ENCODE measurements at regions not wholly inside any gene's neighbourhood (a gene's known extent, or its start where the extent isn't known, plus 50 kb on each side); places are given as distances from the start of the nearest gene placed in this dataset.

DNA sequence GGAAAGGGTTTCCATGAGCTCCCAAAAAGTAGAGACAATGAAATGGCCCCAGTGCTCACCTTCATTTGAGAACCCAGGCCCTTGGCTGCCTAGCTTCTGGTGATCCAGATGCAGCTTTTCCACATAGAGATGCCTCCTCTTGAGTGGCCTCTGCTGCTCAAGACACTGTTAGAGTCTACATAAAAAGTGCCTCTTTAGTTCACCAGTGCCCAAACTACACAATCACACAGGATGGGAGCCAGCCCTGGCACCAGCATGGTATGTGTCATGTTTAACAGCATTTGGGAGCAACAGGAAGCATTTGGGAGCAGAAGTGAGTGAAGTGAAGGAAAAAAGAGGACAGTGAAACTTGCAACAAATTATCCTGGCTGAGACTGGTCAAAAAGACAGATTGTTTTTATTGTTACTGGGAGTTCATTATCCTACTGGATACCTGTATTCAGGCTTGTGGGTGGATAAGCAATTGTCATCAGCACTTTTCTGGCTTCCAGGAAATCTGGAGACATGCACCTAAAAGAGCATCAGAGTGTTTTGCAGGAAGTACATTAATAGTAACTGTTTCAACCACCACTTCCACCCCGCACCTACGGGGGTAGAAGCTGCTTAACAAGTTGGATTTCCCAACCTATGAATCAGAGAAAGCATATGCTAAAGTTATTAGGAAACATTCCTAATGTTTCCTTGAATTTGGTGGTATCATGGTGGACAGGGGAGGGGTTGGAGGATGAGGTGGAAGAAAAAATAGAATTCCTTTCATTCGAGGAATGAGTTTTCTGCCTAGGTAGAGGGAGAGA lies 416.2 kb downstream of the IGSF11 start:
- H3K27ac ChIP-seq = no peak overlapping the region
- WGBS, 2 experiments (ENCODE audit: low coverage in 1 of 2, low lambda C conversion rate in 2 of 2, missing lambda C conversion rate in 2 of 2) = 3 to 4% methylated on average over 3 of the region's 3 CpGs
- TF ChIP-seq EZH2 (IDR thresholded peaks at IDR 0.05; ENCODE audit: insufficient read depth, poor library complexity, severe bottlenecking) (no peak), EZH2phosphoT487 (IDR thresholded peaks at IDR 0.05; ENCODE audit: insufficient read depth, low read depth) (no peak)
- no peak overlapping the region for H3K4me3 ChIP-seq
- in situ Hi-C loops (cut with MboI) = no loop called here
- H3K4me2 ChIP-seq (ENCODE audit: unreplicated experiment) = no peak overlapping the region
- no peaks in the 10 kb centered on the region for H3K36me3 ChIP-seq (ENCODE audit: low read depth)
- no peaks in the 10 kb centered on the region for H3F3A ChIP-seq (ENCODE audit: insufficient read depth)
- H3K9me2 ChIP-seq (ENCODE audit: insufficient read depth) = no peaks in the 10 kb centered on the region
- H3K79me2 ChIP-seq (ENCODE audit: insufficient read depth) = no peaks in the 10 kb centered on the region
- H3K9me3 ChIP-seq (ENCODE audit: low read depth) = no peaks in the 10 kb centered on the region
- no peaks in the 10 kb centered on the region for H3K27me3 ChIP-seq (replicated peaks; ENCODE audit: insufficient read depth)
- no peaks in the 10 kb centered on the region for H3K4me1 ChIP-seq (ENCODE audit: insufficient read depth)
- no peak for DNase-seq
- no peak overlapping the region for H2AFZ ChIP-seq
- no peak overlapping the region for H3K9ac ChIP-seq
- no peaks in the 10 kb centered on the region for H4K20me1 ChIP-seq (ENCODE audit: insufficient read depth)

DNA sequence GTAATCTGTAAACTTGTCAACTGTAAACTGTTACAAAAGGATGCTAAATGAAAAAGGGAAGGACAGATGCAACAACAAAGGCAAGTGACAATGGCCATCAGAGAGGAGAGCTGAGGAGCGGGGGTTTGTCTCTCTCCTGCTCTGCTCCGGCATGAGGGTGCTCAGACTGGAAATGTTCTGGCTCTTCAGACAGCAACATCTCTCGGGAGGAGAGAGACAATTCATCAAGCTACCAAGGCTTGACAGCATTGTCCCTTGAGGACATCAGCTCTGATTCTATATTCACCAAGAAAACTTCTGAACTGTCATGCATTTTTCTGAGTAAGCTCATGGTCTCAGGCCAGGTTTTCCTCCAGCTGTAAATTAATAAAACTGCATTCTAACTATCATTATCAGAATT lies 408.2 kb downstream of the IGSF11 start:
- H3K9me2 ChIP-seq (ENCODE audit: insufficient read depth) = no peaks in the 10 kb centered on the region

DNA sequence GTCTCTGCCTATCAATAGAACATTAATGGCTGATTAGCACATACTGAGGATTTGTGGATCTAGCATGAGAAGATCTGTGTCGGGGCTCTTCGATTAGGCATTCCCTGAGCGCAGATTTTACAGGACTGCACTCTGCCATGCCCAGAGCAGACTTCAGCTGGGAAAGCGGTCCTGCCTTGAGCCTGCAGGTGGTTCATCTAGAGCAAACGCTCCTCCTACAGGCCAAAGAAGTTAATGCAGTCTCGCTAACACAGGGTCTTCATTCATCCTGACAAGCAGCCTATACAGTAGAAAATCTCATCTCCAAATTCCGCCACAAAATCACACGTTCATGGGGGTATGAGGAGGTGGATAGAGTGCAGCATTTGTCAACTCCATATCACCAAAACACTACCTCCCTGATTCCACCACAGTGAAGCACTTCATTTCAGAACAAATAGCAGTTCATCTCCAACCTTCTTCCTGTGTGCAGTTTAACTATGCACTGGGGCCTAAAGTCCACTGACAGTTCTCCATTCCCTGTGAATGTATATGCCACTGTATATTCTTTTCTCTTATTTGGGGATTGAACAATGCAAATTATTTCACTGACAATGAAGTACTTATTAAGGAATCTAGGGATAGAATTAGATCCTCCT lies 405.8 kb downstream of the IGSF11 start:
- H3K4me1 ChIP-seq (ENCODE audit: insufficient read depth) = no peaks in the 10 kb centered on the region
- H3F3A ChIP-seq (ENCODE audit: insufficient read depth) = no peaks in the 10 kb centered on the region
- H4K20me1 ChIP-seq (ENCODE audit: insufficient read depth) = no peaks in the 10 kb centered on the region
- no peak overlapping the region for H3K27ac ChIP-seq
- H3K4me2 ChIP-seq (ENCODE audit: unreplicated experiment) = no peak overlapping the region
- no peaks in the 10 kb centered on the region for H3K36me3 ChIP-seq (ENCODE audit: low read depth)
- H2AFZ ChIP-seq = no peak overlapping the region
- in situ Hi-C loops (cut with MboI) = no loop called here
- no peaks in the 10 kb centered on the region for H3K9me3 ChIP-seq (ENCODE audit: low read depth)
- H3K79me2 ChIP-seq (ENCODE audit: insufficient read depth) = no peaks in the 10 kb centered on the region
- WGBS, 2 experiments (ENCODE audit: low coverage in 1 of 2, low lambda C conversion rate in 2 of 2, missing lambda C conversion rate in 2 of 2) = 3 to 6% methylated on average over 8 of the region's 8 CpGs
- no peak overlapping the region; the same call in 1 of the 2 replicates for H3K4me3 ChIP-seq
- peak; percentile 72 for DNase-seq
- no peak overlapping the region for H3K9ac ChIP-seq
- no peaks in the 10 kb centered on the region for H3K9me2 ChIP-seq (ENCODE audit: insufficient read depth)
- TF ChIP-seq EZH2 (IDR thresholded peaks at IDR 0.05; ENCODE audit: insufficient read depth, poor library complexity, severe bottlenecking) (no peak), EZH2phosphoT487 (IDR thresholded peaks at IDR 0.05; ENCODE audit: insufficient read depth, low read depth) (no peak)
- H3K27me3 ChIP-seq (replicated peaks; ENCODE audit: insufficient read depth) = no peaks in the 10 kb centered on the region

More for the DNA sequence above, 408.2 kb downstream of the IGSF11 start:
- Histone ChIP-seq H3K79me2 (ENCODE audit: insufficient read depth) (no peaks in the 10 kb centered on the region), H3K9me3 (ENCODE audit: low read depth) (no peaks in the 10 kb centered on the region), H3F3A (ENCODE audit: insufficient read depth) (no peaks in the 10 kb centered on the region), H3K4me1 (ENCODE audit: insufficient read depth) (no peaks in the 10 kb centered on the region), H3K27ac (no peak overlapping the region), H3K36me3 (ENCODE audit: low read depth) (no peaks in the 10 kb centered on the region), H3K4me2 (ENCODE audit: unreplicated experiment) (no peak overlapping the region), H2AFZ (no peak overlapping the region), H4K20me1 (ENCODE audit: insufficient read depth) (no peaks in the 10 kb centered on the region), H3K4me3 (no peak overlapping the region), H3K27me3 (replicated peaks; ENCODE audit: insufficient read depth) (no peaks in the 10 kb centered on the region), H3K9ac (no peak overlapping the region)
- TF ChIP-seq EZH2phosphoT487 (IDR thresholded peaks at IDR 0.05; ENCODE audit: insufficient read depth, low read depth) (no peak), EZH2 (IDR thresholded peaks at IDR 0.05; ENCODE audit: insufficient read depth, poor library complexity, severe bottlenecking) (no peak)
- 26 to 31% methylated on average over 3 of the region's 3 CpGs for WGBS, 2 experiments (ENCODE audit: low coverage in 1 of 2, low lambda C conversion rate in 2 of 2, missing lambda C conversion rate in 2 of 2)
- no peak for DNase-seq
- in situ Hi-C loops (cut with MboI) = no loop called here

DNA sequence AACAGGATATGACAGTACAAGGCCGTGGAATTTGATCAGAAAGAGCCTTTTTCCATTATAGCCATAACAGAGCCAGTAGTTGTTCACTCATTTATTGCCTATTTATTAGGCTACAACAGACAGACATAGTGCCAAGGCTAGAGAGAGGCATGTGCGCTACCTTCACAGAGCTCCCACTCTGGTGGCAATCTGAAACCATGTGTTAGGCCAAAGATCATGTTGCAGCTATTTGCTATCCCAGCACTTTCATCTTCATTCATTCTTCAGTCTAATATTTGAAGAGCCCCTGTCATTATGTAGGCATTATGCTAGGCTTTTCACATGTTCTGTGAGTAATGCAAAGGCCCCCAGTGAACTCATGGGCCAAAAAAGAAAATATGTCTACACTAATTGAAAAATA lies 404.8 kb downstream of the IGSF11 start:
- in situ Hi-C loops (cut with MboI) = no loop called here
- DNase-seq = no peak
- Histone ChIP-seq H3K27ac (no peak overlapping the region), H3K4me3 (no peak overlapping the region), H3K9ac (no peak overlapping the region), H3K9me2 (ENCODE audit: insufficient read depth) (no peaks in the 10 kb centered on the region), H3K4me2 (ENCODE audit: unreplicated experiment) (no peak overlapping the region), H2AFZ (no peak overlapping the region), H3K79me2 (ENCODE audit: insufficient read depth) (no peaks in the 10 kb centered on the region), H3K4me1 (ENCODE audit: insufficient read depth) (no peaks in the 10 kb centered on the region), H3K27me3 (replicated peaks; ENCODE audit: insufficient read depth) (no peaks in the 10 kb centered on the region), H3F3A (ENCODE audit: insufficient read depth) (no peaks in the 10 kb centered on the region), H4K20me1 (ENCODE audit: insufficient read depth) (no peaks in the 10 kb centered on the region), H3K36me3 (ENCODE audit: low read depth) (no peaks in the 10 kb centered on the region), H3K9me3 (ENCODE audit: low read depth) (no peaks in the 10 kb centered on the region)
- 49 to 61% methylated on average over 2 of the region's 2 CpGs for WGBS, 2 experiments (ENCODE audit: low coverage in 1 of 2, low lambda C conversion rate in 2 of 2, missing lambda C conversion rate in 2 of 2)
- TF ChIP-seq EZH2 (IDR thresholded peaks at IDR 0.05; ENCODE audit: insufficient read depth, poor library complexity, severe bottlenecking) (no peak), EZH2phosphoT487 (IDR thresholded peaks at IDR 0.05; ENCODE audit: insufficient read depth, low read depth) (no peak)

Data from GM23248 (cell line).